ENCODE measurements at regions not wholly inside any gene's neighbourhood (a gene's known extent, or its start where the extent isn't known, plus 50 kb on each side); places are given as distances from the start of the nearest gene placed in this dataset.

DNA sequence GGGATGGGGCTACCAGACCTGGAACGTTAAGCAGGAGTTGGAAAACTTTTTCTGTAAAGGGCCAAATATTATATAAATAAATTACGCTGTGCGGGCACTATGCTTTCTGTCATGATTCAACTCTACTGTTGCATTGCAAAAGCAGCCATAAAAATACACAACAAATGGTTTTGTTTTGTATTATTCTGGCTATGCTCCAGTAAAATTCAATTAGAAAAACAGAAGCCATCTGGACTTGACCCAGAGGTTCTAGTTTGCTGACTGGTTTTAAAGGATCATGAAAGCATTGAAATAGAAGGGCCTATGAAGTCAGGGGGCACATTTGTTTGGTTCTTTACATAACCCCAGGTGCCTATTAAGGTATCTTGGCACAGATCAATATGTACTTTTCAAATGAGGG, 647.4 kb upstream of the LMCD1 start:
- H3K9me3 ChIP-seq = no peaks in the 10 kb centered on the region
- H3K4me1 ChIP-seq = no peaks in the 10 kb centered on the region

DNA sequence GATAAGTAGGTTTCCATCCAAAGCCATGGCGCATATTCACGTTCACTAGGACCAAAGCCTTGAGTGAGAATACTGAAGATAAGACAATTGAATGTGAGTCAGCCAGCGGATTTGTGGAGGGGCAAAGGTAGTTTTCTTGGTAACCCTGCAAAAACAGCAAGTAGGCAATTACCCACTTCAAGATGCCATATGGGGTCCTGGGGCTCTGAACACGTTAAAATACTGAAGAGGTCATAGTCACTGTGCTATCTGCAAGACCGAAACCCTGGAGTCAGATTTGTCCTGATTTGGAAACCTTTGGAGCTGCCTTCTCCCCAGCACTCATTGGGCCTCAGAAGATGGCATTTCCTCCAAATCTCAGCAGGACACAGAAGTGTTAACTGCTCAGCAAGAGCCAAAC, 646.9 kb upstream of the LMCD1 start:
- TF ChIP-seq, protein P1, sequence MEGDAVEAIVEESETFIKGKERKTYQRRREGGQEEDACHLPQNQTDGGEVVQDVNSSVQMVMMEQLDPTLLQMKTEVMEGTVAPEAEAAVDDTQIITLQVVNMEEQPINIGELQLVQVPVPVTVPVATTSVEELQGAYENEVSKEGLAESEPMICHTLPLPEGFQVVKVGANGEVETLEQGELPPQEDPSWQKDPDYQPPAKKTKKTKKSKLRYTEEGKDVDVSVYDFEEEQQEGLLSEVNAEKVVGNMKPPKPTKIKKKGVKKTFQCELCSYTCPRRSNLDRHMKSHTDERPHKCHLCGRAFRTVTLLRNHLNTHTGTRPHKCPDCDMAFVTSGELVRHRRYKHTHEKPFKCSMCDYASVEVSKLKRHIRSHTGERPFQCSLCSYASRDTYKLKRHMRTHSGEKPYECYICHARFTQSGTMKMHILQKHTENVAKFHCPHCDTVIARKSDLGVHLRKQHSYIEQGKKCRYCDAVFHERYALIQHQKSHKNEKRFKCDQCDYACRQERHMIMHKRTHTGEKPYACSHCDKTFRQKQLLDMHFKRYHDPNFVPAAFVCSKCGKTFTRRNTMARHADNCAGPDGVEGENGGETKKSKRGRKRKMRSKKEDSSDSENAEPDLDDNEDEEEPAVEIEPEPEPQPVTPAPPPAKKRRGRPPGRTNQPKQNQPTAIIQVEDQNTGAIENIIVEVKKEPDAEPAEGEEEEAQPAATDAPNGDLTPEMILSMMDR (IDR thresholded peaks at IDR 0.05) = no peak

More for the DNA sequence above, 647.4 kb upstream of the LMCD1 start:
- H3K4me3 ChIP-seq = no peak overlapping the region
- no peaks in the 10 kb centered on the region for H3K27me3 ChIP-seq
- H3K27ac ChIP-seq = no peak overlapping the region
- no peaks in the 10 kb centered on the region for H3K36me3 ChIP-seq
- no peak for DNase-seq (ENCODE audit: low spot score)
- TF ChIP-seq, protein P1 (IDR thresholded peaks at IDR 0.05) = no peak

DNA sequence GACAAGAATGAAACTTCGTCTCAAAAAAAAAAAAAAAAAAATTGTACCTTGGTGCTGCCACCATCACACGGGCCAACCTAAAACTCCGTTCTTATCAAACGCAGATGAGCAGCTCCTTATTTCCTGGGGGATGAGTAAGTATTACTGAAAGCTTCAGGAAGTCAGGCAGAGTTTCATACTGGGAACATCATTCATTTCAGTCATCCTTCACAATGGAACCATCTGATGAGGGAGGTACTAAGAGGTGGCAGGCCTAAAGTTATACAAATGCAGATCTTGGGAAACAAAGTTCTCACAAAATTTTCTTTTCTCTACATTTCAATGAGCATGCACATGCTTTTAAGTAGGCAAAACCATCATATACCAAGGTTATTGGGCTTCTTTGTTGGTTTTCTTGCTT, 636.0 kb upstream of the LMCD1 start:
- H3K4me1 ChIP-seq = no peaks in the 10 kb centered on the region
- H3K4me3 ChIP-seq = no peak overlapping the region
- TF ChIP-seq, protein P1 (IDR thresholded peaks at IDR 0.05) = no peak
- no peak overlapping the region for H3K27ac ChIP-seq
- no peaks in the 10 kb centered on the region for H3K27me3 ChIP-seq
- DNase-seq (ENCODE audit: low spot score) = no peak
- no peaks in the 10 kb centered on the region for H3K9me3 ChIP-seq
- no peaks in the 10 kb centered on the region for H3K36me3 ChIP-seq

More for the DNA sequence above, 646.9 kb upstream of the LMCD1 start:
- H3K4me3 ChIP-seq = no peak overlapping the region
- H3K27me3 ChIP-seq = no peaks in the 10 kb centered on the region
- DNase-seq (ENCODE audit: low spot score) = no peak
- H3K4me1 ChIP-seq = no peaks in the 10 kb centered on the region
- H3K27ac ChIP-seq = no peak overlapping the region
- no peaks in the 10 kb centered on the region for H3K9me3 ChIP-seq
- no peaks in the 10 kb centered on the region for H3K36me3 ChIP-seq

DNA sequence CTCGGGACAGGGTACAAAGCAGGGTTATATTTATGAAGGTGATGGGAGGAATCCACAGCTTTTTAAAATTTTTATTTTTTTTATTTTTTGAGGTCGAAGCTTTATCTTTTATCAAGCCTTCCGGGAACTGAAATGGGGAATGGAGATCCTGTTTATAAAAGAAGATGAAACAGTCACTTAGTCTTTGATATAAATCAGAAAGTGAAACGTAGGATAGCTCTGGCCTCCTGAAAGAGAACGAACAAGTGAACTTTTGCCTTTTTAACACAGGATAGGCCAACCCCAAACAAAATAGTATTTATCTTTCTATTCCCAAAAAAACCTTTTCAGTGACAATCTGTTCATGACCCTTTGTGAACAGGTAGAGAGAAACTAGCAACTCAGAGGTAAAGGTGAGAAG, 634.0 kb upstream of the LMCD1 start:
- Histone ChIP-seq H3K9me3 (no peaks in the 10 kb centered on the region), H3K27me3 (no peaks in the 10 kb centered on the region), H3K4me3 (no peak overlapping the region), H3K27ac (no peak overlapping the region), H3K4me1 (no peaks in the 10 kb centered on the region), H3K36me3 (no peaks in the 10 kb centered on the region)
- no peak for DNase-seq (ENCODE audit: low spot score)
- TF ChIP-seq, protein P1 (IDR thresholded peaks at IDR 0.05) = no peak

DNA sequence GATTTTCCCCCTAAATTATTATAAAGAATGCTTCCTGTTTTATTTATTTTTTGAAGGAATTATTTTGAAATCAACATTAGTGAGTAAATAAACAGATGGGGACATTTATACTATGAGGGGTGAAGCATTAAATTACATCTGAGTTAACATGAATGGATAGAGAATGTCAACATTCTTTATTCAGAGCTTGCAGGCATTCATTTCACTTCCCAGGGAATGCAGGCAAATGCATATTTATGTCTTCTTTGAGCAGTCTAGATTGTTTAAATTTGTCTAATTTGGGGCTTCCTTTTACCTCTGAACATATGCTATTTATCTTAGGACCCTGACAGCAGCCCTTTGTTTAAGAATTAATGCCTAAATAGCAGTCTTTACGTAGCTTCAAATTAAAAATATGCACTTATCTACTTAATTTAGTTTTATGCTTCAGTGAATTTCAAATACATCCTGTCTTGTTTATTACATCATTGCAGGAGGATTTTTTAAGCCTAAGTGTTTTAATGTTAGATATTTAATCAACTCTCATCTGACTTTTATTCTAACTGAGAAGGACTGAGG, 630.5 kb upstream of the LMCD1 start:
- Histone ChIP-seq H3K4me1 (peaks cover 0 to 3% of the 10 kb centered on the region in 2 donors), H3K27me3 (no peaks in the 10 kb centered on the region), H3K9me3 (no peaks in the 10 kb centered on the region), H3K4me3 (no peak overlapping the region), H3K27ac (no peak overlapping the region), H3K36me3 (no peaks in the 10 kb centered on the region)
- no peak for DNase-seq (ENCODE audit: low spot score)
- TF ChIP-seq, protein P1 (IDR thresholded peaks at IDR 0.05) = no peak

DNA sequence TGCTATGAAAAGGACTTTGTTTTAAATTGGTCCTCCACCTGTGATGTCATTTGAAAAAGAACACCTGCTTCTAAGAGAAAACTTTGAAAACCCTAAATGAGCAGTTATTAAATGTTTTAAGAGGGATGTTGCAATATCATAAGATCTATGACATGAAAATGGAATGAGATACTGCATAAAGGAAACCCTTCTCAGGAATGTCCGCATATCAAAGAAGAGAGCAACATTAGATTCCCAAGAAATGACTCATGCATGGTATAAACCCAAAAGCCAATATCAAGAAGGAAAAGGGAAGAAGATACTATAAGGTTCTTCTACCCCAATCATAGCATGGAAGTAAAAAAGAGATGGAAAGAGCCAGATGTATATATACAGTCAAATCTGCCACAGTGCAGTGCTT, 627.5 kb upstream of the LMCD1 start:
- TF ChIP-seq, protein P1 (IDR thresholded peaks at IDR 0.05) = no peak
- Histone ChIP-seq H3K4me1 (peaks cover 0 to 6% of the 10 kb centered on the region in 2 donors), H3K9me3 (no peaks in the 10 kb centered on the region), H3K4me3 (no peak overlapping the region), H3K27ac (no peak overlapping the region), H3K27me3 (no peaks in the 10 kb centered on the region), H3K36me3 (no peaks in the 10 kb centered on the region)
- no peak for DNase-seq (ENCODE audit: low spot score)
